ENCODE measurements at regions not wholly inside any gene's neighbourhood (a gene's known extent, or its start where the extent isn't known, plus 50 kb on each side); places are given as distances from the start of the nearest gene placed in this dataset.
"Not testable (repeated sequence)": the region's sequence is repeated elsewhere in the genome, so short reads cannot be mapped to it uniquely, and the experiment has no call there.

GRCh38 chr18:5830902-5831301, 64.4 kb downstream of the TMEM200C start:
- H3K27ac Mint-ChIP-seq, H3K36me3 Mint-ChIP-seq, DNase-seq, H3K27me3 Mint-ChIP-seq, H3K4me3 Mint-ChIP-seq, H3K9me3 Mint-ChIP-seq, H3K4me1 Mint-ChIP-seq, CTCF ChIA-PET: not testable (repeated sequence)

GRCh38 chr18:5828913-5829312, 66.4 kb downstream of the TMEM200C start:
- Mint-ChIP-seq H3K9me3 (no peaks in the 10 kb centered on the region), H3K4me1 (no peaks in the 10 kb centered on the region), H3K36me3 (no peaks in the 10 kb centered on the region), H3K27me3 (peaks cover 3% of the 10 kb centered on the region), H3K27ac (no peak overlapping the region), H3K4me3 (no peak overlapping the region)
- no peak for DNase-seq
- CTCF ChIA-PET: no interaction called here

- Mint-ChIP-seq H3K36me3 (no peaks in the 10 kb centered on the region), H3K27ac (no peak overlapping the region), H3K27me3 (no peaks in the 10 kb centered on the region), H3K9me3 (no peaks in the 10 kb centered on the region), H3K4me1 (no peaks in the 10 kb centered on the region), H3K4me3 (no peak overlapping the region)
- CTCF ChIA-PET: interaction anchor here (0.5 kb wide), 1 partner anchor 766 kb away, joined by 3 read pairs; no protein-coding TSS in a partner anchor
- DNase-seq: no peak
Observed at GRCh38 chr18:5825663-5826062, 69.7 kb downstream of the TMEM200C start.

GRCh38 chr18:5824370-5824984, 70.8 kb downstream of the TMEM200C start:
- Mint-ChIP-seq H3K36me3 (no peaks in the 10 kb centered on the region), H3K27ac (no peak overlapping the region), H3K4me1 (no peaks in the 10 kb centered on the region), H3K9me3 (no peaks in the 10 kb centered on the region), H3K27me3 (no peaks in the 10 kb centered on the region), H3K4me3 (no peak overlapping the region)
- DNase-seq: no peak
- CTCF ChIA-PET: no interaction called here

GRCh38 chr18:5817816-5818215, 77.5 kb downstream of the TMEM200C start:
- Mint-ChIP-seq H3K27me3 (no peaks in the 10 kb centered on the region), H3K27ac (no peak overlapping the region), H3K4me1 (no peaks in the 10 kb centered on the region), H3K36me3 (no peaks in the 10 kb centered on the region), H3K9me3 (no peaks in the 10 kb centered on the region), H3K4me3 (no peak overlapping the region)
- DNase-seq: no peak
- CTCF ChIA-PET: no interaction called here

- H3K9me3 Mint-ChIP-seq: peaks cover 17% of the 10 kb centered on the region
- no peaks in the 10 kb centered on the region for H3K36me3 Mint-ChIP-seq
- DNase-seq: no peak
- no peak overlapping the region for H3K4me3 Mint-ChIP-seq
- no peaks in the 10 kb centered on the region for H3K27me3 Mint-ChIP-seq
- H3K27ac Mint-ChIP-seq: no peak overlapping the region
- H3K4me1 Mint-ChIP-seq: no peaks in the 10 kb centered on the region
- CTCF ChIA-PET: no interaction called here
Observed at GRCh38 chr18:5806860-5807259, 88.5 kb downstream of the TMEM200C start.

GRCh38 chr18:5787936-5788335, 107.4 kb downstream of the TMEM200C start:
- Mint-ChIP-seq H3K9me3 (peaks cover 8% of the 10 kb centered on the region), H3K27me3 (no peaks in the 10 kb centered on the region), H3K27ac (no peak overlapping the region), H3K36me3 (no peaks in the 10 kb centered on the region), H3K4me3 (no peak overlapping the region), H3K4me1 (no peaks in the 10 kb centered on the region)
- CTCF ChIA-PET: no interaction called here
- no peak for DNase-seq

GRCh38 chr18:5779922-5780321, 115.4 kb downstream of the TMEM200C start:
- CTCF ChIA-PET: no interaction called here
- Mint-ChIP-seq H3K36me3 (no peaks in the 10 kb centered on the region), H3K27ac (no peak overlapping the region), H3K4me3 (no peak overlapping the region), H3K9me3 (peaks cover 3% of the 10 kb centered on the region), H3K4me1 (no peaks in the 10 kb centered on the region), H3K27me3 (no peaks in the 10 kb centered on the region)
- DNase-seq: no peak

GRCh38 chr18:5772306-5773105, 122.8 kb downstream of the TMEM200C start:
- Mint-ChIP-seq H3K27me3 (no peaks in the 10 kb centered on the region), H3K9me3 (no peaks in the 10 kb centered on the region), H3K4me3 (no peak overlapping the region), H3K27ac (no peak overlapping the region), H3K36me3 (no peaks in the 10 kb centered on the region), H3K4me1 (no peaks in the 10 kb centered on the region)
- CTCF ChIA-PET: no interaction called here
- no peak for DNase-seq

GRCh38 chr18:5771343-5771742, 124.0 kb downstream of the TMEM200C start:
- CTCF ChIA-PET: no interaction called here
- DNase-seq: no peak
- H3K4me3 Mint-ChIP-seq: no peak overlapping the region

GRCh38 chr18:5770176-5770575, 125.1 kb downstream of the TMEM200C start:
- CTCF ChIA-PET: no interaction called here
- no peaks in the 10 kb centered on the region for H3K4me1 Mint-ChIP-seq
- no peaks in the 10 kb centered on the region for H3K27me3 Mint-ChIP-seq
- H3K27ac Mint-ChIP-seq: no peak overlapping the region
- no peaks in the 10 kb centered on the region for H3K36me3 Mint-ChIP-seq
- no peak for DNase-seq
- H3K9me3 Mint-ChIP-seq: no peaks in the 10 kb centered on the region
- H3K4me3 Mint-ChIP-seq: no peak overlapping the region

More at GRCh38 chr18:5771343-5771742, 124.0 kb downstream of the TMEM200C start:
- Mint-ChIP-seq H3K27ac (no peak overlapping the region), H3K36me3 (no peaks in the 10 kb centered on the region), H3K4me1 (no peaks in the 10 kb centered on the region), H3K27me3 (no peaks in the 10 kb centered on the region), H3K9me3 (no peaks in the 10 kb centered on the region)

GRCh38 chr18:5768454-5768853, 126.9 kb downstream of the TMEM200C start:
- H3K4me1 Mint-ChIP-seq: no peaks in the 10 kb centered on the region
- no peak for DNase-seq
- H3K27me3 Mint-ChIP-seq: no peaks in the 10 kb centered on the region
- H3K9me3 Mint-ChIP-seq: no peaks in the 10 kb centered on the region
- no peak overlapping the region for H3K4me3 Mint-ChIP-seq
- CTCF ChIA-PET: no interaction called here
- H3K27ac Mint-ChIP-seq: no peak overlapping the region
- no peaks in the 10 kb centered on the region for H3K36me3 Mint-ChIP-seq

- DNase-seq: no peak
- Mint-ChIP-seq H3K9me3 (no peaks in the 10 kb centered on the region), H3K27ac (no peak overlapping the region), H3K4me3 (no peak overlapping the region), H3K27me3 (no peaks in the 10 kb centered on the region), H3K36me3 (no peaks in the 10 kb centered on the region), H3K4me1 (no peaks in the 10 kb centered on the region)
- CTCF ChIA-PET: no interaction called here
Observed at GRCh38 chr18:5759194-5759593, 136.1 kb downstream of the TMEM200C start.

GRCh38 chr18:5756823-5757222, 138.5 kb downstream of the TMEM200C start:
- H3K36me3 Mint-ChIP-seq: no peaks in the 10 kb centered on the region
- no peaks in the 10 kb centered on the region for H3K27me3 Mint-ChIP-seq
- no peaks in the 10 kb centered on the region for H3K4me1 Mint-ChIP-seq
- no peak overlapping the region for H3K27ac Mint-ChIP-seq
- H3K9me3 Mint-ChIP-seq: no peaks in the 10 kb centered on the region
- no peak overlapping the region for H3K4me3 Mint-ChIP-seq
- no peak for DNase-seq
- CTCF ChIA-PET: no interaction called here

GRCh38 chr18:5747678-5748077, 147.6 kb downstream of the TMEM200C start:
- CTCF ChIA-PET: no interaction called here
- Mint-ChIP-seq H3K4me1 (no peaks in the 10 kb centered on the region), H3K36me3 (no peaks in the 10 kb centered on the region)

More at GRCh38 chr18:5747678-5748077, 147.6 kb downstream of the TMEM200C start:
- Mint-ChIP-seq H3K4me3 (no peak overlapping the region), H3K9me3 (no peaks in the 10 kb centered on the region), H3K27ac (no peak overlapping the region), H3K27me3 (no peaks in the 10 kb centered on the region)
- no peak for DNase-seq
